ENCODE measurements at regions not wholly inside any gene's neighbourhood (a gene's known extent, or its start where the extent isn't known, plus 50 kb on each side); places are given as distances from the start of the nearest gene placed in this dataset.

DNA sequence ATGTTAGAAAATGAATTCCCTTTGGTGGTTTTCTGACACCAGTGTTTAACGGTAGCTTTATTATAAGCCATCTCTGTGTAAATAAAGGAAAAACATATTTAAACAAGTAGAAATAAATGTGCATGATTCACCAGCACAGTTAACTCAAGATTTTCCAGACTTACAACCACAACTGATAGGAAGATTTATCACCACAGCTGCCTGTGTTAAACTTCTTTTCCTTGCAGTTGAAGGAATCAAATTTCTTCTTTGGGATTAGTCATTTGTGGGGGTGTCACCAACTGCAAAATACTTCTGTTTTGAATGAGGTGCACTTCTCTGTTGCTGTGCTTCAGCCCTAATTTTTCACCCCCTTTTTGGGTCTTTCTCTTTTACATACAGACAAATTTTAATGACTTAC is 128.1 kb upstream of the STK26 start:
- no peak for DNase-seq (ENCODE audit: low read depth)

DNA sequence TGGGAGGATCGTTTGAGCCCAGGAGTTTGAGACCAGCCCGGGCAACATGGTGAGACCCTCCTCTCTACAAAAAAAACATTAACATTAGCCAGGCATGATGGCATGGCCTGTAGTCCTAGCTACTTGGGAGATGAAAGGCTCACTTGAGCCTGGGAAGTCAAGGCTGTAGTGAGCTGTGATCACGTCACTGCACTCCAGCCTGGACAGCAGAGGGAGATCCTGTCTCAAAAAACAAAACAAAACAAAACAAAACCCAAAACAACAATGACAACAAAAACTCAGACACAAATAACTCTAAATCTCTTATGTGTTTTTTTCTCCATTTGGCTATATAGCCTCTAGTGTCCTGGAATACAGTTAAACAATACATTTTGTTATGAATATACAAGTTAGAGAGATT is 127.3 kb upstream of the STK26 start:
- DNase-seq (ENCODE audit: low read depth) = no peak

DNA sequence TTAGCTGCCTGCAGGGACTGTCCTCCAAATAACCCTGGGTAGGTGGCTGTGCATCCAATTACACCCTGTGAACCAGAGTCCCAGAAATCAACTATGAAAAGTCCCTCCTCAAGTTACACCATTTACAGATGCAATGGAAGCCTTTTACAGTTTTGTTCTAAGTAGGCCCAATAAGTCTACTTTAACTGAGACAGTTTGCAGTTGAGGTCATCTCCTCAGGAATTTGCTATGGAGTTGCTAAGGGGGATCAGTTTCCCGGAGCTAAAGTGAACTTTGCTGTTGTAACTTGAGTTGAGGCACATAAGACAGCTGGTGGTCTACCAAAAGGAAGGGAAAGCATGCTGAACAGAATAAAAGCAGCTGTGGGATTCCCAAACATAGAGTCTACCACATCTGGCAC is 121.6 kb upstream of the STK26 start:
- no peak for DNase-seq (ENCODE audit: low read depth)

DNA sequence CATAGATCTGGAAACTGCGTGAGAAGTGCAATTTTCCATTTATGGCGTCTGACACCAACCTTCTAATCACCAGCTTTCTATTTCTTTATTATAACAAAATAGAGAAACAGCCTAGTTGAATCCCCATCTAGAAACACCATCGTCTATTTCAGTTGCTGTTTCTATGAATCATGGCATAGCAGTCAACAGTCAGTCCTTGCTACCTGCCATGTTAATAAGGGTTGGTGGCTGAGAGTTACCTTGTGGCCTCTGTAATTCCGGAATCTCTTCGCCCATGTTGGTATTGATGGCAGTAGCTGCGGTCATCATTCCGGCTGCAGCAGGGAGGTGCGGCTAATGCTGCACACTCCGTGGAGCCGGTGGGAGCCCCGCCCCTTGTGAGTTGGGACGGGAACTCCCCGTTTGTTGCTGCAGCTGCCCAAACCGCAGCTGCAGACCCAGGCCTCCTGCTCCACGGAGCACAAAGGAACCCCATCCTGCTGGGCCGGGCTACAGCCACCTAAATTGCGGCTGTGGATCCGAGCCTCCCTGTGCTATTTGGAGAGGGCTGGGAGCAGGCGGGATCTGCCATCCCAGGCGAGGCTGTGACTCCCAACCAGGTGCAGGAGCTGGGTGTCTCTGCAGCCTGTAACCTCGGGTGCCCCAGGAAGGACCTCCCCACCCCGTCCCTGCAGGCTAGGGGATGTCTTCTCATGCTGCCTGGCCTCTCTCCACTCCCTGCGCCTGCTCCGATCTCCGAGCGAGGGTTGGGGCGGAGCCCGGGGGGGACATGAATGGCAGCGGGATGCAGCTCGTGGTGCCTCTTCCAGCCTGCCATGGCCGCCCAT is 115.4 kb upstream of the STK26 start:
- no peak for DNase-seq (ENCODE audit: low read depth)

DNA sequence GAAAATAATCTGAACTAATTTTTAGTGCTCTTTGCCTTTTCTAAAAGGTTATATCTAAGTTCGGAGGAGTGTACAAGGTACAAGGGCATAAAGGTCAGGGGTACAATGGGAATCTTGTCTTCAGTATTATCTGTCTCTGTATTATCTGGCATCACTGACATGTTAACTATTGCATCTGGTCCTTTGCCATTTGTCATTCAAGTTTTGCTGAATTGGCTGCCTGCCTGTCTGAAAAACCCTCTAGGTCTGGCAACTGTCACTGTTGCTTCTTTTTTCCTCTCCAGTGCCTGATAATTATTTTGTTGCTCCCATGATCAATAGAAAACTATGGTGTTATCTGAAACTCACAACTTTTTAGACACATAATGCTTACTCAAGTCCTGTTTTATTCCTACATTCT is 112.5 kb upstream of the STK26 start:
- no peak for DNase-seq (ENCODE audit: low read depth)

DNA sequence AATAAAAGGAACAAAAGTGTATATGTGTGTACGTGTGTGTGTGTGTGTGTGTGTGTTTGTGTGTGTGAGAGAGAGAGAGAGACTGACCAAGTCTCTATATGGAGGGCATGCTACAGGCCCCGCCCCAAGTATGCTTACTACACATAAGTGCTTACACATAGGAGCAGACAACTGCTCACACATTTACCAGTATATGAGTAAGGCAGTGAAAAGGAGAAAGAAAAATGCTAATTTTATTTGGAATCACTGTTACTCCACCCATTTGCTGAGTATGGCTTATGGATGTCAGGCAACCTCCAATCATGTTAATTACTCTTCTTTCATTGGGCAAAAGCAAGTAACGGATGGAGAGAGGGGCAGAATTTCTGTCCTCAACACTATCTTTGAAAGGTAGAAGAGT is 107.6 kb upstream of the STK26 start:
- DNase-seq (ENCODE audit: low read depth) = no peak

DNA sequence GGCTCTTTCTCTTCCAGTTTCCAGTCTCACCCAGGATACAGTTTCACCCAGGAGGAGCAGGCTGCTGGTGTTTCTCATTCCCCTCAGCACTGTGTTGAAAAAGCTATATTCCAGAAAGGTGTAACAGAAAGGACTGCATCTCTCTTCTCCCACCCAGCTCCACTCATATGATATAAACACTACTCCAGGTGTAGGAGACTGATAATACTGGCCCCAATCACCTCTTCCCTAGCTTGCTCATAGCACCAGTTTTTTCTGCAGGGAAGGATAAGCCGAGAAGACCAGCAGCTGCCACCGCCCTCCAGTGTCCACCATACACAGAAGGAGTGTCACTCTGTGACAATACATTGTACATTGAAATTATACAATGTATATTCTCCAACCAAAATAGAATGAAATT is 105.5 kb upstream of the STK26 start:
- no peak for DNase-seq (ENCODE audit: low read depth)

DNA sequence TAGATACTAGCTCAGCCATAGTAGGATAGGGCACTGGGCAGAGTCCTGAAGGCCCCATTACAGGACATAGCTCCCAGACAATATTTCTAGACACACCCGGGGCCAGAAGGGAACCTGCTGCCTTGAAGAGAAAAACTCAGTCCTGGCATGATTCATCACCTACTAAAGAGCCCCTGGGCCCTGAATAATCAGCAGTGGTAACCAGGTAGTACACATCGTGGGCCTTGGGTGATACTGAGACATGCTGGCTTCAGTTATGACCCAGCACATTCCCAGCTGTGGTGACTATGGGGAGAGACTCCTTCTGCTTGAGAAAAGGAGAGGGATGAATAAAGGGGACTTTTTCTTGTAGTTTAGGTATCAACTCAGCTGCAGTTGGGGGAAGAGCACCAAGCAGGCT is 104.3 kb upstream of the STK26 start:
- no peak for DNase-seq (ENCODE audit: low read depth)

DNA sequence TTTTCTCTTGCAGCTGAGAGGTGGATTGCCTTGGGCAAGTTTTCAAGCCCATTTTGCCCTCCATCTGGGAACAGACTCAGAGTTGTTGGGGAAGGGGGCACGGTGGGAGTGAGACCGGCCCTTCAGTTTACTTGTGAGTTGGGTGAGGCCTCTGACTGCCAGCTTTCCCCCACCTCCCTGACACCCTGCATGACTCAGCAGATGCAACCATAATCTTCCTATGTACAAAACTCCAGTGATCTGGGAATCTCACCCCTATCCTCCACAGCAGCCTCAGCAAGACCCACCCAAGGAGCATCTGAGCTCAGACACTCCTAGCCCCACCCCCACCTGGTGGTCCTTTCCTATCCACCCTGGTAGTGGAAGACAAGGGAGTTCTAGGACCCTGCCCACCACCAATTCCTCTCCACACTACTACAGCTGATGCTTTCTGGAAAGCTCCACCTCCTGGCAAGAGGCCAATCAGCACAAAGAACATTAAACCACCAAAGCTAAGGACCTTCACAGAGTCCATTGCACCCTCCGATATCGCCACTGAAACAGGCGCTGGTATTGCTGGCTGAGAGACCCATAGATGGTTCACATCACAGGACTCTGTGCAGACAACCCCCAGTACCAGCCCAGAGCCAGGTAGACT is 99.4 kb upstream of the STK26 start:
- no peak for DNase-seq (ENCODE audit: low read depth)

DNA sequence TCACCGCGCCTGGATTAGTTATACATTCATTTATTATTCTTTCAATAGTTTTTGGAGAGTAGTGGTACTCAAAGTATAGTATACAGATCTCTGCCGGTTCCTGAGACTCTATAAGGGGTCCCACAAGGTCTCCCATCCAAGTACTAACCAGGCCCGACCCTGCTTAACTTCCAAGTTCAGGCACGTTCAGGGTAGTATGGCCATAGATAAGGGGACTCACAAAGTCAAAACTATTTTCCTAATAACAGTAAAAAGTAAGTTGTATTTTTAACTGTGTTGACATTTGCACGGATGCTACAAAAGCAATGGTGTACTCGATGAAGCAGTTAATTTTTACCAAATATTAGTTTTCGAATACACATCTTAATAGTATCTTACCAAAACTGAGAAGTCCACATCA is 84.4 kb upstream of the STK26 start:
- DNase-seq (ENCODE audit: low read depth) = no peak

DNA sequence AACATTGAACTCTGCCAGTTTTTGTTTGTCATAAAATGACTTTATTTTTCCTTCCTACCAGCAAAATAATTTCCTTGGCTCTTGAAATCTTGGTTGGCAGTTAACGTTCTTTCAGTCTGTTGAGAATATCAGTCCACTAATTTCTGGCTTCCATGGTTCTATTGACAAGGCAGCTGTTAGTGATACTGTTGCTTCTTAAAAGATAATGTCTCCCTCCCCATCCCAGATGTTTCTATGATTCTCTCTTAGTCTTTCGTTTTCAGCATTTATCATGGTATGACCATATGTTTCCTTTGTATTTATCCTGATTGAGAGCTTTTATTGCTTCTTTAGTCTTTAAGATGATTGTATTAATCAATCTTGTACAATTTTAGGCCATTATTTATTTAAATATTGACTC is 81.1 kb upstream of the STK26 start:
- DNase-seq (ENCODE audit: low read depth) = no peak

DNA sequence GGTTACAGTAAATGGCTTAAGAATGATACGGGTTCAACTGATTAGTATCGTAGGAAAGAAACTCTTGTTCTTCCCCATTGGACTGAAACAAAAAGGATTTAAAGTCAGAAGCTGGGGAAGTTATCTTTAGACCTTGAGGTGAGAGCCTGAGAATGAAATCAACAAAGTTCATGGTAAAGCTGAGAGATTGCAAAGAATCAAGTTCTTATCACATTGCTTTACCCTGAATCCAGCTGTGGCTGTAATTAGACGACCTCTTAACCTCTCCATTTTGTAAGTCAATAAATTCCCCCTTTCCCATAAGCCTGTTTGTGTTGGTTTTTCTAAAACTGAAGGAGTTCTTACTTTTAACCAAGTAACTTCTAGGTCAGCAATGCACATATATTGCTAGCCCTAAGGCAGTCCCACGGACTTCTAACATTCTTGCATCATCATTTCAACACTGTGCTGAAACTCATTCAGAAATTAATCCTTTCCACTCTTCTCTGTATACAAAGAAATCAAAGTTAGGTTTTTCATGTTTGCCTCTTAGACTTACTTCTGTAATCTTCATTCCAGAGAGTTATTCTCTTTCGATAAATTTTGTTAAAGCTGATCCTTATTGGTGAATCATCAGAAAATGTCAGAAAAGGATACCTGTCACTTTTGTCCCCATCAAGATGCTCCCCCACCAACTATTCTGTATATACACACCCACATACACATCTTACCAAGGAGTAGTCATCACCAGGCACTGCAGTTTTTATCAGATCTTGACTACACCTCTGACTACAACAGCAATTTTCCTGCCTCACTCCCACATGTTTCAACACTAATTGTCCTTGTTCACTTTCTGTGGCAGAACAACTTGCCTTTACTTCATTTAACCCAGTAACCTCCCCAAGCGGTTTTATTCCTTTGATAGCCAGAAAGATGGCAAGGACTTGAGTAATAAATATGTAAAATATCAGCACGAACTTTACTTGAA is 77.9 kb upstream of the STK26 start:
- DNase-seq (ENCODE audit: low read depth) = no peak

DNA sequence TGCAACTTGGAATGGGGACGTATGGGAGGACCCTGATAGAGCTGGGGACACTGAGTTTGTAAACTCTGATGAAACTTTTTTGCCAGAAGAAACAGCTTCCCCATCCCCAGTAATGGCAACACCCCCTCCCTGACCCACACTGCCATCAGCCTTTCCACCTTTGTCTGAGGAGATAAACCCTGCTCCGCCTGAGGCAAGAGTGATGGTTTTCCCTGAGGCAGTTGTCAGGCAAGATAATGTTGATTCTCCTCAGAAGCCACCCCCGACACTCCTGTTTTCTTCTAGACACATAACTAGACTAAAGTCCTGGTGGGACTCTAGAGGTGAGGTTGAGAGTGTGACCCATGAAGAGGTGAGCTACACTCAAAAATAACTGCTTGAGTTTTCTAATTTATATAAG is 71.9 kb upstream of the STK26 start:
- no peak for DNase-seq (ENCODE audit: low read depth)

DNA sequence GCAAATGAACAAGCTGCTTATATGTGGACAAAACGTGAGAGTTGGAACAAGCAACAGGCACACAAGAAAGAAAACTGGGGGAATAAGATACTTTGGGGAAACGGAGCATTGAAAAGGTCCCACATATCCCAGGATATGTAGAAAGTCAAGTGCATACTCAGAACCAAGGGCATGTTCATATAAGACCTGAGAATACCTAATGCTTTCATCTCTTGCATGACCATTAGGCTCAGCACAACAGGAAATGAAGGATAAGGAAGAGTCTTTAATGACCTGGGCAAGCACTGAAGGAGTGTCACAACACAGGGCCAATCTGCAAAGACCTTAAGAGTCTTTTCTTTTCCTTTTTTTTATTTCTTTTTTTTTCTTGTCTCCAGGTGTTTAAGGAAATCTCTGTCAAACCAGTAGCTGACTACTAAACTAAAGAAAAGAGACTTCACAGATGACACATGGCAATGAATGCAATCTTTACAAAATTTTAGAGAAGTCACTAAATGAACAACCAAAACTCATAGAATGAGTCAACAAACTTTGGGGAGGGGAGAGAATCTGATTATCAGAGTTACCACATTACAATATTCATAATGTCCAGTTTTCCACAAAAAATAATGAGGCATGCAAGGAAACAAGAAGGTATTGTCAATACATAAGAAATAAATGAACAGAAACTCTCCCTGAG is 67.9 kb upstream of the STK26 start:
- no peak for DNase-seq (ENCODE audit: low read depth)

DNA sequence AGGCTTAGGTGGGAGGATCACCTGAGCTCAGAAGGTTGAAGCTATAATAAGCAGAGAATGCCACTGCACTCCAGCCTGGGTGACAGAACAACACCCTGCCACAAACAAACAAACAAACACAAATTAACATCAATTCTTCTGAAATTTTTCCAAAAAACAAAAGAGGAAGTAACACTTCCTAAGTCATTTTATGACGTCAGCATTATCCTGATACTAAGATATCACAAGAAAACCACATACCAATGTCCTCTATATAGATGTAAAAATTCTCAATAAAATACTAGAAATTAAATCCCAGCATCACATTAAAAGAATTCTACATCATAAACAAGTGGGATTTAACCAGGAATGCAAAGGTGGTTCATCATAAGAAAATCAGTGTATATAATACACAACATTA is 64.4 kb upstream of the STK26 start:
- no peak for DNase-seq (ENCODE audit: low read depth)

DNA sequence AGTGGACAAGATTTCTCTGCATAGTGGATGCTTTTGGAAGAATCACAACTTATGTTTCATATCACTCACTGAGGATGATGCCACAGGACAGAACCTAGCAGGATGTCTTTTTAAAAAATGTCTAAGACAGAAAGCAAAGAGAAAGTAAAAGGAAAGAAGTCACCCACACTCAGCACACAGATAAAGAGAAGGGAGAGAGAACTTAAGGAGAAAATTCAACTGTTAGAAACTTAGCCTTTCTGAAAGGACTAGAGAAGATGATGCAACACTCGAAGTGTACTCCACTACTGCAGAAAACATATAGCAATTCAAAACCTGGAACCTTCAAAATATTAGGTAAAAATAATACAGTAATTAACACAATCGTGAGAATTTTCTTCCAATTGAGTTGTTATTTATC is 52.8 kb upstream of the STK26 start:
- no peak for DNase-seq (ENCODE audit: low read depth)

Measured in EH (cell line).